DND-41 (cell line): ENCODE measurements at regions not wholly inside any gene's neighbourhood (a gene's known extent, or its start where the extent isn't known, plus 50 kb on each side); places are given as distances from the start of the nearest gene placed in this dataset.

Experiments
- EZH2 ChIP-seq: IDR thresholded peaks from 3 replicates; pipeline ENCODE4 v1.6.1; 2012; ENCODE audit warnings: borderline replicate concordance, low read depth, mild to moderate bottlenecking, moderate library complexity, low read length, inconsistent platforms; ENCODE audit not compliant: severe bottlenecking
- TF ChIP-seq, protein P1 (sequence below): IDR thresholded peaks from 2 replicates; pipeline ENCODE4 v1.5.1; 2012; ENCODE audit warnings: borderline replicate concordance, low read length, moderate library complexity, mild to moderate bottlenecking; ENCODE audit not compliant: poor library complexity, severe bottlenecking; ENCODE audit errors: extremely low read depth

GRCh38 chr22:48558606-48559402 lies 1268.9 kb downstream of the BRD1 start:
- TF ChIP-seq, protein P1, sequence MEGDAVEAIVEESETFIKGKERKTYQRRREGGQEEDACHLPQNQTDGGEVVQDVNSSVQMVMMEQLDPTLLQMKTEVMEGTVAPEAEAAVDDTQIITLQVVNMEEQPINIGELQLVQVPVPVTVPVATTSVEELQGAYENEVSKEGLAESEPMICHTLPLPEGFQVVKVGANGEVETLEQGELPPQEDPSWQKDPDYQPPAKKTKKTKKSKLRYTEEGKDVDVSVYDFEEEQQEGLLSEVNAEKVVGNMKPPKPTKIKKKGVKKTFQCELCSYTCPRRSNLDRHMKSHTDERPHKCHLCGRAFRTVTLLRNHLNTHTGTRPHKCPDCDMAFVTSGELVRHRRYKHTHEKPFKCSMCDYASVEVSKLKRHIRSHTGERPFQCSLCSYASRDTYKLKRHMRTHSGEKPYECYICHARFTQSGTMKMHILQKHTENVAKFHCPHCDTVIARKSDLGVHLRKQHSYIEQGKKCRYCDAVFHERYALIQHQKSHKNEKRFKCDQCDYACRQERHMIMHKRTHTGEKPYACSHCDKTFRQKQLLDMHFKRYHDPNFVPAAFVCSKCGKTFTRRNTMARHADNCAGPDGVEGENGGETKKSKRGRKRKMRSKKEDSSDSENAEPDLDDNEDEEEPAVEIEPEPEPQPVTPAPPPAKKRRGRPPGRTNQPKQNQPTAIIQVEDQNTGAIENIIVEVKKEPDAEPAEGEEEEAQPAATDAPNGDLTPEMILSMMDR = no peak
- no peak for TF ChIP-seq EZH2
